ENCODE measurements at regions not wholly inside any gene's neighbourhood (a gene's known extent, or its start where the extent isn't known, plus 50 kb on each side); places are given as distances from the start of the nearest gene placed in this dataset.

- no peak for TF ChIP-seq CTCF (IDR thresholded peaks at IDR 0.05; ENCODE audit: low read depth, low read length)
- TF ChIP-seq POLR2A (IDR thresholded peaks at IDR 0.05; ENCODE audit: extremely low read depth, insufficient read length) = no peak
These were observed 158.3 kb upstream of the MAP3K1 start for GRCh38 chr5:56656846-56657726.
